ENCODE measurements at regions not wholly inside any gene's neighbourhood (a gene's known extent, or its start where the extent isn't known, plus 50 kb on each side); places are given as distances from the start of the nearest gene placed in this dataset.

GRCh38 chr2:143828763-143829537 lies 691.0 kb downstream of the ZEB2 start:
- no peak overlapping the region for H3K4me3 ChIP-seq (ENCODE audit: low read length)
- H3K27me3 ChIP-seq (ENCODE audit: low read length) = no peaks in the 10 kb centered on the region
- no peak overlapping the region for H3K27ac ChIP-seq (ENCODE audit: low read length)
- H4K20me1 ChIP-seq (ENCODE audit: low read length) = no peaks in the 10 kb centered on the region
- no peaks in the 10 kb centered on the region for H3F3A ChIP-seq (ENCODE audit: low read length, unreplicated experiment)
- ChIA-PET POLR2A (ENCODE audit: unreplicated experiment) (no interaction called here), CTCF (no interaction called here)
- no TSS peak for BruUV-seq (replicated peaks)
- no peaks in the 10 kb centered on the region for H3K9me2 ChIP-seq (replicated peaks; ENCODE audit: low read length)
- H3K4me1 ChIP-seq (ENCODE audit: insufficient read depth, low read length) = peaks cover 17% of the 10 kb centered on the region; the same call in 1 of the 2 replicates
- TF ChIP-seq CTCF (conservative IDR thresholded peaks at IDR 0.05; ENCODE audit: low read depth, low read length) (no peak), EZH2 (IDR thresholded peaks at IDR 0.05; ENCODE audit: low read length, unreplicated experiment) (no peak), EZH2phosphoT487 (IDR thresholded peaks at IDR 0.05; ENCODE audit: borderline replicate concordance, low read length) (no peak)
- no peaks in the 10 kb centered on the region for H3K9me3 ChIP-seq (ENCODE audit: low read length)
- DNase-seq = no peak
- H2AFZ ChIP-seq (ENCODE audit: low read length) = no peak overlapping the region
- no peaks in the 10 kb centered on the region for H3K36me3 ChIP-seq (ENCODE audit: low read depth, low read length)
- no peaks in the 10 kb centered on the region for H3K79me2 ChIP-seq (ENCODE audit: low read length)
- intact Hi-C loops (cut with micrococcal nuclease) = no loop called here
- no peak overlapping the region for H3K4me2 ChIP-seq (ENCODE audit: low read length)
- H3K9ac ChIP-seq (ENCODE audit: low read length) = no peak overlapping the region
- no peak for ATAC-seq

GRCh38 chr2:143824791-143825190 lies 695.1 kb downstream of the ZEB2 start:
- Histone ChIP-seq H4K20me1 (ENCODE audit: low read length) (no peaks in the 10 kb centered on the region), H3K4me1 (ENCODE audit: insufficient read depth, low read length) (peaks cover 7% of the 10 kb centered on the region; the same call in 1 of the 2 replicates), H3K9ac (ENCODE audit: low read length) (no peak overlapping the region), H3K9me3 (ENCODE audit: low read length) (no peaks in the 10 kb centered on the region), H3K27me3 (ENCODE audit: low read length) (no peaks in the 10 kb centered on the region), H3F3A (ENCODE audit: low read length, unreplicated experiment) (no peaks in the 10 kb centered on the region), H3K79me2 (ENCODE audit: low read length) (no peaks in the 10 kb centered on the region), H3K9me2 (replicated peaks; ENCODE audit: low read length) (no peaks in the 10 kb centered on the region), H2AFZ (ENCODE audit: low read length) (no peak overlapping the region), H3K27ac (ENCODE audit: low read length) (no peak overlapping the region), H3K4me2 (ENCODE audit: low read length) (no peak overlapping the region), H3K4me3 (ENCODE audit: low read length) (no peak overlapping the region), H3K36me3 (ENCODE audit: low read depth, low read length) (no peaks in the 10 kb centered on the region)
- no peak for TF ChIP-seq EZH2 (IDR thresholded peaks at IDR 0.05; ENCODE audit: low read length, unreplicated experiment)
- no peak for TF ChIP-seq CTCF (conservative IDR thresholded peaks at IDR 0.05; ENCODE audit: low read depth, low read length)
- TF ChIP-seq EZH2phosphoT487 (IDR thresholded peaks at IDR 0.05; ENCODE audit: borderline replicate concordance, low read length) = no peak
- ChIA-PET POLR2A (ENCODE audit: unreplicated experiment) (no interaction called here), CTCF (no interaction called here)
- intact Hi-C loops (cut with micrococcal nuclease) = no loop called here
- DNase-seq = no peak
- BruUV-seq (replicated peaks) = no TSS peak
- ATAC-seq = no peak

- TF ChIP-seq EZH2 (IDR thresholded peaks at IDR 0.05; ENCODE audit: low read length, unreplicated experiment) = no peak
- TF ChIP-seq CTCF (conservative IDR thresholded peaks at IDR 0.05; ENCODE audit: low read depth, low read length) = no peak
- no peak for TF ChIP-seq EZH2phosphoT487 (IDR thresholded peaks at IDR 0.05; ENCODE audit: borderline replicate concordance, low read length)
- POLR2A ChIA-PET (ENCODE audit: unreplicated experiment) = no interaction called here
These were observed 694.7 kb downstream of the ARHGAP15 start for GRCh38 chr2:143823876-143824275.

More at GRCh38 chr2:143823876-143824275, 694.7 kb downstream of the ARHGAP15 start:
- H3K36me3 ChIP-seq (ENCODE audit: low read depth, low read length) = no peaks in the 10 kb centered on the region
- no peak overlapping the region for H3K9ac ChIP-seq (ENCODE audit: low read length)
- H3K27ac ChIP-seq (ENCODE audit: low read length) = no peak overlapping the region
- DNase-seq (no peak), ATAC-seq (no peak)
- no TSS peak for BruUV-seq (replicated peaks)
- H2AFZ ChIP-seq (ENCODE audit: low read length) = no peak overlapping the region
- H3K4me3 ChIP-seq (ENCODE audit: low read length) = no peak overlapping the region
- H3K4me1 ChIP-seq (ENCODE audit: insufficient read depth, low read length) = peaks cover 7% of the 10 kb centered on the region; the same call in 1 of the 2 replicates
- no peak overlapping the region for H3K4me2 ChIP-seq (ENCODE audit: low read length)
- no peaks in the 10 kb centered on the region for H3K79me2 ChIP-seq (ENCODE audit: low read length)
- CTCF ChIA-PET = no interaction called here
- no peaks in the 10 kb centered on the region for H3K9me2 ChIP-seq (replicated peaks; ENCODE audit: low read length)
- no peaks in the 10 kb centered on the region for H3F3A ChIP-seq (ENCODE audit: low read length, unreplicated experiment)
- no peaks in the 10 kb centered on the region for H3K9me3 ChIP-seq (ENCODE audit: low read length)
- intact Hi-C loops (cut with micrococcal nuclease) = no loop called here
- no peaks in the 10 kb centered on the region for H3K27me3 ChIP-seq (ENCODE audit: low read length)
- H4K20me1 ChIP-seq (ENCODE audit: low read length) = no peaks in the 10 kb centered on the region

All from PC-3 (cell line).